WTC11 (cell line): ENCODE measurements at regions not wholly inside any gene's neighbourhood (a gene's known extent, or its start where the extent isn't known, plus 50 kb on each side); places are given as distances from the start of the nearest gene placed in this dataset.

Experiments
- ATAC-seq: fragments of 200-7000 bp; cut with Tn5 transposase; 2 replicates; pipeline ENCODE4 v1.10.0; 2021; ENCODE audit warnings: mild to moderate bottlenecking, moderate library complexity
- CTCF ChIA-PET: fragments of 300-600 bp; sonication (Branson Sonifier 250); formaldehyde crosslinking; loops from one replicate; lab custom pipeline; 2021; ENCODE audit warnings: antibody characterized with exemption; lab: Charles Lee
- POLR2A ChIA-PET: fragments of 350-600 bp; sonication (Branson Sonifier 250); formaldehyde crosslinking; loops from one replicate; lab custom pipeline; 2021; ENCODE audit warnings: antibody characterized with exemption; lab: Charles Lee
- DNase-seq: peaks from one replicate; pipeline ENCODE4 v3.0.0; 2021; ENCODE audit warnings: low spot score
- H3K27ac Mint-ChIP-seq: 2 replicates; pipeline ENCODE4 v1.8.0; 2021; ENCODE audit warnings: mixed read lengths
- H3K27me3 Mint-ChIP-seq: 2 replicates; pipeline ENCODE4 v1.8.0; 2021; ENCODE audit warnings: low read depth, mild to moderate bottlenecking, moderate library complexity, mixed read lengths
- H3K36me3 Mint-ChIP-seq: 2 replicates; pipeline ENCODE4 v1.8.0; 2021; ENCODE audit warnings: mixed read lengths
- H3K4me1 Mint-ChIP-seq: 2 replicates; pipeline ENCODE4 v1.8.0; 2022; ENCODE audit warnings: mixed read lengths
- H3K4me3 Mint-ChIP-seq: 2 replicates; pipeline ENCODE4 v1.8.0; 2021; ENCODE audit warnings: mild to moderate bottlenecking, moderate library complexity, mixed read lengths
- H3K9me3 Mint-ChIP-seq: 2 replicates; pipeline ENCODE4 v1.8.0; 2021; ENCODE audit warnings: mixed read lengths
- FOXJ3 ChIP-seq: sonication (generic); formaldehyde crosslinking; IDR thresholded peaks from 2 replicates; pipeline ENCODE4 v1.9.0; 2021; ENCODE audit warnings: missing genetic modification reagents, mild to moderate bottlenecking, borderline replicate concordance
- JUN ChIP-seq: sonication (generic); formaldehyde crosslinking; IDR thresholded peaks from 2 replicates; pipeline ENCODE4 v1.8.0; 2023; ENCODE audit warnings: mild to moderate bottlenecking, missing genetic modification reagents
- NR3C1 ChIP-seq: sonication (generic); formaldehyde crosslinking; conservative IDR thresholded peaks from 2 replicates; pipeline ENCODE4 v1.8.1; 2023; ENCODE audit warnings: low read depth, mild to moderate bottlenecking, missing genetic modification reagents
- OVOL2 ChIP-seq: fragments of 250-450 bp; sonication (Bioruptor Pico); IDR thresholded peaks from 2 replicates; pipeline ENCODE4 v1.9.0; 2021; ENCODE audit warnings: mild to moderate bottlenecking, borderline replicate concordance
- RELA ChIP-seq: sonication (generic); formaldehyde crosslinking; IDR thresholded peaks from 2 replicates; pipeline ENCODE4 v1.8.1; 2022; ENCODE audit warnings: missing genetic modification reagents, mild to moderate bottlenecking, borderline replicate concordance
- SMAD3 ChIP-seq: sonication (generic); formaldehyde crosslinking; IDR thresholded peaks from 2 replicates; pipeline ENCODE4 v1.8.0; 2022; ENCODE audit warnings: missing genetic modification reagents, mild to moderate bottlenecking, borderline replicate concordance
- SMAD4 ChIP-seq: sonication (generic); formaldehyde crosslinking; IDR thresholded peaks from 2 replicates; pipeline ENCODE4 v1.8.0; 2022; ENCODE audit warnings: mild to moderate bottlenecking, missing genetic modification reagents
- SOX15 ChIP-seq: fragments of 250-450 bp; sonication (Bioruptor Pico); IDR thresholded peaks from 2 replicates; pipeline ENCODE4 v1.9.0; 2021; ENCODE audit warnings: mild to moderate bottlenecking
- TEAD4 ChIP-seq: sonication (generic); formaldehyde crosslinking; IDR thresholded peaks from 2 replicates; pipeline ENCODE4 v1.8.0; 2022; ENCODE audit warnings: mild to moderate bottlenecking, missing genetic modification reagents
- ZBTB21 ChIP-seq: sonication (generic); formaldehyde crosslinking; IDR thresholded peaks from 2 replicates; pipeline ENCODE4 v1.8.1; 2023; ENCODE audit warnings: mild to moderate bottlenecking, missing genetic modification reagents, borderline replicate concordance
- ZNF138 ChIP-seq: sonication (generic); formaldehyde crosslinking; conservative IDR thresholded peaks from 2 replicates; pipeline ENCODE4 v1.8.1; 2022; ENCODE audit warnings: mild to moderate bottlenecking, moderate library complexity, missing genetic modification reagents
- ZNF396 ChIP-seq: fragments of 250-450 bp; sonication (Bioruptor Pico); IDR thresholded peaks from 2 replicates; pipeline ENCODE4 v1.8.0; 2021; ENCODE audit warnings: mild to moderate bottlenecking, moderate library complexity, borderline replicate concordance
- ZNF423 ChIP-seq: fragments of 250-450 bp; sonication (Bioruptor Pico); IDR thresholded peaks from 2 replicates; pipeline ENCODE4 v2.1.2; 2022; ENCODE audit warnings: mild to moderate bottlenecking, moderate library complexity
- ZNF425 ChIP-seq: fragments of 250-450 bp; sonication (Bioruptor Pico); conservative IDR thresholded peaks from 2 replicates; pipeline ENCODE4 v1.9.0; 2021; ENCODE audit warnings: mild to moderate bottlenecking
- ZNF532 ChIP-seq: fragments of 250-450 bp; sonication (Bioruptor Pico); IDR thresholded peaks from 2 replicates; pipeline ENCODE4 v1.9.0; 2021; ENCODE audit warnings: mild to moderate bottlenecking, borderline replicate concordance
- ZNF671 ChIP-seq: fragments of 250-450 bp; sonication (Bioruptor Pico); IDR thresholded peaks from 2 replicates; pipeline ENCODE4 v1.8.0; 2021; ENCODE audit warnings: mild to moderate bottlenecking
- TF ChIP-seq, protein P1 (sequence below): sonication (generic); formaldehyde crosslinking; conservative IDR thresholded peaks from 2 replicates; pipeline ENCODE4 v1.8.1; 2022; ENCODE audit warnings: mild to moderate bottlenecking, missing genetic modification reagents
- TF ChIP-seq, protein P2 (sequence below): sonication (generic); formaldehyde crosslinking; IDR thresholded peaks from 2 replicates; pipeline ENCODE4 v1.8.1; 2023; ENCODE audit warnings: mild to moderate bottlenecking, missing genetic modification reagents, borderline replicate concordance

- H3K4me3 Mint-ChIP-seq: no peak overlapping the region
- TF ChIP-seq ZNF671: no peak
- TF ChIP-seq, protein P1, sequence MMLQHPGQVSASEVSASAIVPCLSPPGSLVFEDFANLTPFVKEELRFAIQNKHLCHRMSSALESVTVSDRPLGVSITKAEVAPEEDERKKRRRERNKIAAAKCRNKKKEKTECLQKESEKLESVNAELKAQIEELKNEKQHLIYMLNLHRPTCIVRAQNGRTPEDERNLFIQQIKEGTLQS (CRISPR knock-in tag): no peak
- no peak for TF ChIP-seq SMAD3 (CRISPR knock-in tag)
- no peak for TF ChIP-seq ZNF532 (CRISPR knock-in tag)
- no peak for TF ChIP-seq FOXJ3
- no peak for TF ChIP-seq SOX15
- no peak for TF ChIP-seq ZNF138 (CRISPR knock-in tag)
- TF ChIP-seq NR3C1: no peak
- no peak for TF ChIP-seq JUN
- TF ChIP-seq, protein P2, sequence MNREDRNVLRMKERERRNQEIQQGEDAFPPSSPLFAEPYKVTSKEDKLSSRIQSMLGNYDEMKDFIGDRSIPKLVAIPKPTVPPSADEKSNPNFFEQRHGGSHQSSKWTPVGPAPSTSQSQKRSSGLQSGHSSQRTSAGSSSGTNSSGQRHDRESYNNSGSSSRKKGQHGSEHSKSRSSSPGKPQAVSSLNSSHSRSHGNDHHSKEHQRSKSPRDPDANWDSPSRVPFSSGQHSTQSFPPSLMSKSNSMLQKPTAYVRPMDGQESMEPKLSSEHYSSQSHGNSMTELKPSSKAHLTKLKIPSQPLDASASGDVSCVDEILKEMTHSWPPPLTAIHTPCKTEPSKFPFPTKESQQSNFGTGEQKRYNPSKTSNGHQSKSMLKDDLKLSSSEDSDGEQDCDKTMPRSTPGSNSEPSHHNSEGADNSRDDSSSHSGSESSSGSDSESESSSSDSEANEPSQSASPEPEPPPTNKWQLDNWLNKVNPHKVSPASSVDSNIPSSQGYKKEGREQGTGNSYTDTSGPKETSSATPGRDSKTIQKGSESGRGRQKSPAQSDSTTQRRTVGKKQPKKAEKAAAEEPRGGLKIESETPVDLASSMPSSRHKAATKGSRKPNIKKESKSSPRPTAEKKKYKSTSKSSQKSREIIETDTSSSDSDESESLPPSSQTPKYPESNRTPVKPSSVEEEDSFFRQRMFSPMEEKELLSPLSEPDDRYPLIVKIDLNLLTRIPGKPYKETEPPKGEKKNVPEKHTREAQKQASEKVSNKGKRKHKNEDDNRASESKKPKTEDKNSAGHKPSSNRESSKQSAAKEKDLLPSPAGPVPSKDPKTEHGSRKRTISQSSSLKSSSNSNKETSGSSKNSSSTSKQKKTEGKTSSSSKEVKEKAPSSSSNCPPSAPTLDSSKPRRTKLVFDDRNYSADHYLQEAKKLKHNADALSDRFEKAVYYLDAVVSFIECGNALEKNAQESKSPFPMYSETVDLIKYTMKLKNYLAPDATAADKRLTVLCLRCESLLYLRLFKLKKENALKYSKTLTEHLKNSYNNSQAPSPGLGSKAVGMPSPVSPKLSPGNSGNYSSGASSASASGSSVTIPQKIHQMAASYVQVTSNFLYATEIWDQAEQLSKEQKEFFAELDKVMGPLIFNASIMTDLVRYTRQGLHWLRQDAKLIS: no peak
- TF ChIP-seq ZBTB21 (CRISPR knock-in tag): no peak
- no peak for TF ChIP-seq OVOL2 (CRISPR knock-in tag)
- TF ChIP-seq TEAD4 (CRISPR knock-in tag): no peak
- TF ChIP-seq ZNF423 (CRISPR knock-in tag): no peak
- TF ChIP-seq RELA (CRISPR knock-in tag): no peak
- no peak for TF ChIP-seq ZNF396 (CRISPR knock-in tag)
- TF ChIP-seq SMAD4 (CRISPR knock-in tag): no peak
- no peak for TF ChIP-seq ZNF425 (CRISPR knock-in tag)
- CTCF ChIA-PET: no interaction called here
- H3K36me3 Mint-ChIP-seq: peaks cover 6% of the 10 kb centered on the region
- no peak for DNase-seq
- H3K27me3 Mint-ChIP-seq: no peaks in the 10 kb centered on the region; the same call in 1 of the 2 replicates
- H3K9me3 Mint-ChIP-seq: peaks cover 9% of the 10 kb centered on the region
- POLR2A ChIA-PET: no interaction called here
- H3K27ac Mint-ChIP-seq: no peak overlapping the region
- H3K4me1 Mint-ChIP-seq: peaks cover 5% of the 10 kb centered on the region
- ATAC-seq: peak; percentile 16; the same call in 1 of the 2 replicates
Measured at GRCh38 chr2:44098050-44098449, 70.6 kb upstream of the PPM1B start.
